Caco-2 (cell line): ENCODE measurements at regions not wholly inside any gene's neighbourhood (a gene's known extent, or its start where the extent isn't known, plus 50 kb on each side); places are given as distances from the start of the nearest gene placed in this dataset.

Source experiments
- BruUV-seq: library from RNA; stranded (reverse); fragments of 400-500 nt; replicated peaks from 2 replicates; lab custom pipeline; 2021; lab: Mats Ljungman, UMichigan
- CTCF ChIA-PET: fragments of 300-600 bp; sonication (Branson Sonifier 250); formaldehyde crosslinking; loops from one replicate; lab custom pipeline; 2022; ENCODE audit warnings: antibody characterized with exemption; lab: Charles Lee
- POLR2A ChIA-PET: fragments of 300-600 bp; sonication (Branson Sonifier 250); formaldehyde crosslinking; loops from one replicate; lab custom pipeline; 2022; ENCODE audit warnings: antibody characterized with exemption; lab: Charles Lee
- DNase-seq, 2 experiments: peaks; one replicate each; pipeline versions ENCODE4 v3.0.0 to v3.0.0-alpha.2; 2020 to 2022
- H3K27me3 ChIP-seq: replicated peaks from 2 replicates; pipeline ENCODE4 v1.6.0; 2011; ENCODE audit warnings: low read length; ENCODE audit not compliant: control insufficient read depth, insufficient read depth
- H3K36me3 ChIP-seq: 2 replicates; pipeline ENCODE4 v1.5.1; 2011; ENCODE audit warnings: low read length; ENCODE audit not compliant: control insufficient read depth, insufficient read depth
- H3K4me1 ChIP-seq: fragments of 250-450 bp; sonication (Bioruptor Pico); 2 replicates; pipeline ENCODE4 v1.5.1; 2020; ENCODE audit warnings: mild to moderate bottlenecking
- H3K4me3 ChIP-seq: 2 replicates; pipeline ENCODE4 v1.5.1; 2011; ENCODE audit warnings: low read depth, mild to moderate bottlenecking, control low read depth, low read length
- H3K9me3 ChIP-seq: fragments of 250-450 bp; sonication (Bioruptor Pico); 2 replicates; pipeline ENCODE4 v1.5.1; 2020; ENCODE audit warnings: mild to moderate bottlenecking, moderate library complexity
- H3K27ac Mint-ChIP-seq: one replicate; pipeline ENCODE4 v1.8.0; 2022; ENCODE audit warnings: mixed read lengths; ENCODE audit not compliant: unreplicated experiment
- H3K27me3 Mint-ChIP-seq: one replicate; pipeline ENCODE4 v1.8.0; 2022; ENCODE audit warnings: mixed read lengths; ENCODE audit not compliant: insufficient read depth, unreplicated experiment
- H3K36me3 Mint-ChIP-seq: one replicate; pipeline ENCODE4 v1.8.0; 2022; ENCODE audit warnings: mild to moderate bottlenecking, mixed read lengths; ENCODE audit not compliant: insufficient read depth, unreplicated experiment
- H3K4me1 Mint-ChIP-seq: one replicate; pipeline ENCODE4 v1.8.0; 2022; ENCODE audit warnings: low read depth, mixed read lengths; ENCODE audit not compliant: unreplicated experiment
- H3K4me3 Mint-ChIP-seq: one replicate; pipeline ENCODE4 v1.8.0; 2022; ENCODE audit warnings: mild to moderate bottlenecking, moderate library complexity, mixed read lengths; ENCODE audit not compliant: unreplicated experiment
- H3K9me3 Mint-ChIP-seq: one replicate; pipeline ENCODE4 v1.8.0; 2022; ENCODE audit warnings: mixed read lengths; ENCODE audit not compliant: unreplicated experiment
- CTCF ChIP-seq, 2 experiments: fragments of 200-600 bp in 1 of 2; IDR thresholded peaks; 1 replicate in 1 of 2; 2 replicates in 1 of 2; pipeline versions ENCODE4 v1.5.1 to v1.8.0; 2011 to 2022; ENCODE audit warnings: antibody characterized with exemption in 1 of 2, control low read depth in 1 of 2, inconsistent platforms in 1 of 2, low read depth in 1 of 2, low read length in 1 of 2, mild to moderate bottlenecking in 1 of 2, moderate library complexity in 1 of 2; ENCODE audit not compliant: insufficient read depth in 1 of 2, severe bottlenecking in 1 of 2, unreplicated experiment in 1 of 2
- intact Hi-C: fragments of 100-400 bp; cut with micrococcal nuclease; formaldehyde crosslinking; loops from one replicate; pipeline ENCODE4 v1.10.0; 2022; ENCODE audit not compliant: unreplicated experiment

GRCh38 chrX:74147439-74147838, 156.5 kb upstream of the ZCCHC13 start:
- H3K4me3 ChIP-seq: no peak overlapping the region
- intact Hi-C loops: no loop called here
- no peaks in the 10 kb centered on the region for H3K4me1 ChIP-seq
- DNase-seq: no peak
- no peaks in the 10 kb centered on the region for H3K36me3 ChIP-seq
- no TSS peak for BruUV-seq
- TF ChIP-seq CTCF (IDR thresholded peaks at IDR 0.05; ENCODE audit: insufficient read depth in 1 of 2, low read depth in 1 of 2, low read length in 1 of 2, severe bottlenecking in 1 of 2, unreplicated experiment in 1 of 2): no peak
- ChIA-PET CTCF (no interaction called here), POLR2A (no interaction called here)
- Mint-ChIP-seq H3K36me3 (no peaks in the 10 kb centered on the region), H3K4me3 (no peak overlapping the region), H3K27me3 (no peaks in the 10 kb centered on the region), H3K9me3 (no peaks in the 10 kb centered on the region), H3K27ac (no peak overlapping the region), H3K4me1 (no peaks in the 10 kb centered on the region)
- H3K9me3 ChIP-seq: no peaks in the 10 kb centered on the region
- H3K27me3 ChIP-seq: no peaks in the 10 kb centered on the region

- Histone ChIP-seq H3K9me3 (no peaks in the 10 kb centered on the region), H3K27me3 (no peaks in the 10 kb centered on the region), H3K36me3 (no peaks in the 10 kb centered on the region), H3K4me3 (no peak overlapping the region), H3K4me1 (no peaks in the 10 kb centered on the region)
- ChIA-PET CTCF (no interaction called here), POLR2A (no interaction called here)
- intact Hi-C loops: loop anchor here (10.0 kb wide), 1 partner anchor 54 kb away; no protein-coding TSS in a partner anchor
- no peak for TF ChIP-seq CTCF (IDR thresholded peaks at IDR 0.05; ENCODE audit: insufficient read depth in 1 of 2, low read depth in 1 of 2, low read length in 1 of 2, severe bottlenecking in 1 of 2, unreplicated experiment in 1 of 2)
- peaks cover 12% of the 10 kb centered on the region for H3K9me3 Mint-ChIP-seq
- peaks cover 5% of the 10 kb centered on the region for H3K36me3 Mint-ChIP-seq
- H3K27ac Mint-ChIP-seq: no peak overlapping the region
- no peaks in the 10 kb centered on the region for H3K27me3 Mint-ChIP-seq
- BruUV-seq: no TSS peak
- no peaks in the 10 kb centered on the region for H3K4me1 Mint-ChIP-seq
- DNase-seq: no peak
- no peak overlapping the region for H3K4me3 Mint-ChIP-seq
These were observed 165.0 kb upstream of the ZCCHC13 start for GRCh38 chrX:74138943-74139342.

GRCh38 chrX:74133156-74133796, 170.7 kb upstream of the ZCCHC13 start:
- Mint-ChIP-seq H3K4me3 (no peak overlapping the region), H3K27ac (no peak overlapping the region), H3K36me3 (peaks cover 5% of the 10 kb centered on the region), H3K27me3 (no peaks in the 10 kb centered on the region), H3K4me1 (no peaks in the 10 kb centered on the region), H3K9me3 (no peaks in the 10 kb centered on the region)
- Histone ChIP-seq H3K4me3 (no peak overlapping the region), H3K36me3 (no peaks in the 10 kb centered on the region), H3K9me3 (no peaks in the 10 kb centered on the region), H3K4me1 (no peaks in the 10 kb centered on the region), H3K27me3 (no peaks in the 10 kb centered on the region)
- peak; percentile 39 to 50 for TF ChIP-seq CTCF (IDR thresholded peaks at IDR 0.05; ENCODE audit: insufficient read depth in 1 of 2, low read depth in 1 of 2, low read length in 1 of 2, severe bottlenecking in 1 of 2, unreplicated experiment in 1 of 2)
- intact Hi-C loops: loop anchor here (1.0 to 10.0 kb wide), 4 partner anchors 48 to 871 kb away; no protein-coding TSS in a partner anchor
- ChIA-PET POLR2A (no interaction called here), CTCF (no interaction called here)
- peak in 1 of 2 experiments; percentile 44 for DNase-seq
- no TSS peak for BruUV-seq
